ENCODE measurements at regions not wholly inside any gene's neighbourhood (a gene's known extent, or its start where the extent isn't known, plus 50 kb on each side); places are given as distances from the start of the nearest gene placed in this dataset.

DNA sequence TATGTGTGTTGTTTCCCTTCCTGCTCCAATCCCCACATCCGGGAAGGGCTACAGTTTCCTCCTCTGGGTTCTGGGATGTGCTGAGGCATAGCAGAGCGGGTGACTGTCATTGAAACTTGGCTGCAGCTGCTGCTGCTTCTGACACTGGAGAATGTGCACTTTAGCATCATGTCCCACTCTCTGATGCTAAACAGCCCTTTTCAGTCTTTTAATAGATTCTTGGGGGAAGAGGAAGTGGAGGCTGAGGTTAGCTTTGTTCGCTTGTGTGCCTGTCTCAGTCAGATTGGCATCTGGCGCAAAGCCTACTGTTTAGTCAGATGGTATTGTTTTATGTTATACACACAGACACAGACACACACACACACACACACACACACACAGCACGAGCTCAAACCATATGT is 136.5 kb upstream of the RND3 start:
- TF ChIP-seq CTCF (IDR thresholded peaks at IDR 0.05; ENCODE audit: low read depth, low read length, poor library complexity, severe bottlenecking) (no peak), EZH2phosphoT487 (IDR thresholded peaks at IDR 0.05; ENCODE audit: borderline replicate concordance, low read length) (no peak)

Measured in DOHH2 (cell line).